Suprapubic skin (tissue), 4 donors: ENCODE measurements at regions not wholly inside any gene's neighbourhood (a gene's known extent, or its start where the extent isn't known, plus 50 kb on each side); places are given as distances from the start of the nearest gene placed in this dataset.

Source experiments
- DNase-seq, 2 donors: peaks; one replicate each; pipeline ENCODE4 v3.0.0-alpha.2; 2019; ENCODE audit warnings: low spot score in 2 of 2
- H3K27ac ChIP-seq: fragments of 200-600 bp; sonication (generic); one replicate; pipeline ENCODE4 v1.5.1; 2019
- H3K27me3 ChIP-seq: fragments of 200-600 bp; sonication (generic); one replicate; pipeline ENCODE4 v1.5.1; 2019
- H3K36me3 ChIP-seq: fragments of 200-600 bp; sonication (generic); one replicate; pipeline ENCODE4 v1.5.1; 2019
- H3K4me1 ChIP-seq: fragments of 200-600 bp; sonication (generic); one replicate; pipeline ENCODE4 v1.5.1; 2019
- H3K4me3 ChIP-seq: fragments of 200-600 bp; sonication (generic); one replicate; pipeline ENCODE4 v1.5.1; 2019; ENCODE audit warnings: mild to moderate bottlenecking
- H3K9me3 ChIP-seq: fragments of 200-600 bp; sonication (generic); one replicate; pipeline ENCODE4 v1.5.1; 2019
- EP300 ChIP-seq: sonication (generic); formaldehyde crosslinking; IDR thresholded peaks from one replicate; pipeline ENCODE4 v1.6.1; 2017; ENCODE audit warnings: antibody characterized with exemption
- POLR2A ChIP-seq, 2 donors: fragments of 450-650 bp; IDR thresholded peaks; one replicate each; pipeline ENCODE4 v1.6.1; 2017; ENCODE audit warnings: antibody characterized with exemption in 2 of 2, mild to moderate bottlenecking in 2 of 2, moderate library complexity in 2 of 2
- POLR2AphosphoS5 ChIP-seq, 3 donors: sonication (generic); formaldehyde crosslinking; IDR thresholded peaks; one replicate each; pipeline ENCODE4 v1.6.1; 2017; ENCODE audit warnings: antibody characterized with exemption in 3 of 3
- WGBS: methylation state at CpG from one replicate; pipeline ENCODE4 v1.1.5; 2018; 5-methylcytosine and 5-hydroxymethylcytosine counted together
- TF ChIP-seq, protein P1 (sequence below), 2 donors: fragments of 200-600 bp in 1 of 2; fragments of 450-650 bp in 1 of 2; sonication (generic) in 1 of 2; IDR thresholded peaks; one replicate each; pipeline ENCODE4 v1.5.1; 2016 to 2019; ENCODE audit warnings: antibody characterized with exemption in 2 of 2, mild to moderate bottlenecking in 1 of 2, moderate library complexity in 1 of 2

GRCh38 chr3:66923969-66924368, 74.1 kb upstream of the KBTBD8 start:
- TF ChIP-seq EP300 (no peak), POLR2AphosphoS5 (IDR thresholded peaks at IDR 0.05) (no peak), POLR2A (IDR thresholded peaks at IDR 0.05) (no peak)
- TF ChIP-seq, protein P1, sequence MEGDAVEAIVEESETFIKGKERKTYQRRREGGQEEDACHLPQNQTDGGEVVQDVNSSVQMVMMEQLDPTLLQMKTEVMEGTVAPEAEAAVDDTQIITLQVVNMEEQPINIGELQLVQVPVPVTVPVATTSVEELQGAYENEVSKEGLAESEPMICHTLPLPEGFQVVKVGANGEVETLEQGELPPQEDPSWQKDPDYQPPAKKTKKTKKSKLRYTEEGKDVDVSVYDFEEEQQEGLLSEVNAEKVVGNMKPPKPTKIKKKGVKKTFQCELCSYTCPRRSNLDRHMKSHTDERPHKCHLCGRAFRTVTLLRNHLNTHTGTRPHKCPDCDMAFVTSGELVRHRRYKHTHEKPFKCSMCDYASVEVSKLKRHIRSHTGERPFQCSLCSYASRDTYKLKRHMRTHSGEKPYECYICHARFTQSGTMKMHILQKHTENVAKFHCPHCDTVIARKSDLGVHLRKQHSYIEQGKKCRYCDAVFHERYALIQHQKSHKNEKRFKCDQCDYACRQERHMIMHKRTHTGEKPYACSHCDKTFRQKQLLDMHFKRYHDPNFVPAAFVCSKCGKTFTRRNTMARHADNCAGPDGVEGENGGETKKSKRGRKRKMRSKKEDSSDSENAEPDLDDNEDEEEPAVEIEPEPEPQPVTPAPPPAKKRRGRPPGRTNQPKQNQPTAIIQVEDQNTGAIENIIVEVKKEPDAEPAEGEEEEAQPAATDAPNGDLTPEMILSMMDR (IDR thresholded peaks at IDR 0.05): no peak
- no peaks in the 10 kb centered on the region for H3K4me1 ChIP-seq
- DNase-seq: no peak
- H3K36me3 ChIP-seq: no peaks in the 10 kb centered on the region
- H3K27ac ChIP-seq: no peak overlapping the region
- no peak overlapping the region for H3K4me3 ChIP-seq
- no peaks in the 10 kb centered on the region for H3K9me3 ChIP-seq
- no peaks in the 10 kb centered on the region for H3K27me3 ChIP-seq

DNA sequence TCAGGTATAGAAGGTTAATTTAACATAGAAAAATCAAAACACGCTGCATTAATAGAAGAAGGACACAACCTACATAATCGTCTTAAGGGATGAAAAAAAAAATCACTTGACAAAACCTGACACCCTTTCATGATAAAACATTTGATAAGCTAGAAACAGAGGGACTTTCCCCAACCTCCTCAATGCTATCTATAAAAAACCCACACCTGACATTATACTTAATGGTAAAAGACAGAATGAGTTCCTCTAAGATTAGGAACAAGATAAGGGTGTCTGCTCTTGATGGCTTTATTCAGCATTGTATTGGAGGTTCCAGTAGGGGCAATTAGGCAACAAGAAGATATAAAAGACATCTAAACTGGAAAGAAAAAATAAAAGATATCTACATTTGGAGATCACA, 69.9 kb upstream of the KBTBD8 start:
- H3K4me1 ChIP-seq: no peaks in the 10 kb centered on the region
- 55% methylated on average over 2 of the region's 2 CpGs for WGBS
- H3K36me3 ChIP-seq: no peaks in the 10 kb centered on the region
- no peaks in the 10 kb centered on the region for H3K27me3 ChIP-seq
- no peak overlapping the region for H3K27ac ChIP-seq
- H3K4me3 ChIP-seq: no peak overlapping the region
- H3K9me3 ChIP-seq: no peaks in the 10 kb centered on the region
- DNase-seq: no peak
- no peak for TF ChIP-seq POLR2AphosphoS5 (IDR thresholded peaks at IDR 0.05)
- TF ChIP-seq, protein P1 (IDR thresholded peaks at IDR 0.05): no peak
- TF ChIP-seq EP300: no peak
- no peak for TF ChIP-seq POLR2A (IDR thresholded peaks at IDR 0.05)

- H3K27ac ChIP-seq: no peak overlapping the region
- peaks cover 3% of the 10 kb centered on the region for H3K27me3 ChIP-seq
- WGBS: 53% methylated on average over 5 of the region's 5 CpGs
- H3K4me1 ChIP-seq: no peaks in the 10 kb centered on the region
- TF ChIP-seq, protein P1 (IDR thresholded peaks at IDR 0.05): no peak
- TF ChIP-seq POLR2AphosphoS5 (IDR thresholded peaks at IDR 0.05): no peak
- no peak overlapping the region for H3K4me3 ChIP-seq
- no peaks in the 10 kb centered on the region for H3K36me3 ChIP-seq
- H3K9me3 ChIP-seq: no peaks in the 10 kb centered on the region
- DNase-seq: no peak
Observed at GRCh38 chr3:66931291-66931690, 66.8 kb upstream of the KBTBD8 start.

GRCh38 chr3:66931699-66932098, 66.4 kb upstream of the KBTBD8 start:
- Histone ChIP-seq H3K36me3 (no peaks in the 10 kb centered on the region), H3K27me3 (peaks cover 3% of the 10 kb centered on the region), H3K4me3 (no peak overlapping the region), H3K4me1 (no peaks in the 10 kb centered on the region), H3K27ac (no peak overlapping the region), H3K9me3 (no peaks in the 10 kb centered on the region)
- no peak for DNase-seq
- WGBS: 50% methylated on average over 1 of the region's 1 CpG
- no peak for TF ChIP-seq EP300
- TF ChIP-seq, protein P1 (IDR thresholded peaks at IDR 0.05): no peak
- no peak for TF ChIP-seq POLR2AphosphoS5 (IDR thresholded peaks at IDR 0.05)
- TF ChIP-seq POLR2A (IDR thresholded peaks at IDR 0.05): no peak

DNA sequence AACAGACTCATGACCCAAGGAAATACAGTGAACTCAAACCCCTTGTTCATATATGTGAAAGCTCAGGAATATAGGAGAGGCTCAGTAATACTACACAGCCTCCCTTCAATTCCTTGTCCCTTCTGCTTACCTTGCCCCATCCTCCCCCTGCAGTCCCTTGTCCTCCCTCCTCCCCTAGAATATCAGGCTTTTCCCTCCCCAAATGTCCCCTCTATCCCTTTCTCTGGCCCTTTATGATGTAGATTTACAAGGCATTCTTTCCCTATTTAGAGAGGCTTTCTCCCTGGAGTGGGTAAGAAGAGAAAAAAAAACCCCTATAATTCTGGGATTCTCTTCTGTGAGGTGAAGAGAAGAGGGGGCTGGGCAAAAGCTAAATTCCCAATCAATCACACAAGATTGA, 64.9 kb upstream of the KBTBD8 start:
- no peak overlapping the region for H3K4me3 ChIP-seq
- TF ChIP-seq EP300 (no peak), POLR2A (IDR thresholded peaks at IDR 0.05) (no peak), POLR2AphosphoS5 (IDR thresholded peaks at IDR 0.05) (no peak)
- TF ChIP-seq, protein P1 (IDR thresholded peaks at IDR 0.05): no peak

More for the DNA sequence above, 64.9 kb upstream of the KBTBD8 start:
- no peaks in the 10 kb centered on the region for H3K9me3 ChIP-seq
- H3K4me1 ChIP-seq: no peaks in the 10 kb centered on the region
- H3K36me3 ChIP-seq: no peaks in the 10 kb centered on the region
- no peak for DNase-seq
- H3K27me3 ChIP-seq: peaks cover 3% of the 10 kb centered on the region
- H3K27ac ChIP-seq: no peak overlapping the region
